ENCODE measurements at regions not wholly inside any gene's neighbourhood (a gene's known extent, or its start where the extent isn't known, plus 50 kb on each side); places are given as distances from the start of the nearest gene placed in this dataset.

DNA sequence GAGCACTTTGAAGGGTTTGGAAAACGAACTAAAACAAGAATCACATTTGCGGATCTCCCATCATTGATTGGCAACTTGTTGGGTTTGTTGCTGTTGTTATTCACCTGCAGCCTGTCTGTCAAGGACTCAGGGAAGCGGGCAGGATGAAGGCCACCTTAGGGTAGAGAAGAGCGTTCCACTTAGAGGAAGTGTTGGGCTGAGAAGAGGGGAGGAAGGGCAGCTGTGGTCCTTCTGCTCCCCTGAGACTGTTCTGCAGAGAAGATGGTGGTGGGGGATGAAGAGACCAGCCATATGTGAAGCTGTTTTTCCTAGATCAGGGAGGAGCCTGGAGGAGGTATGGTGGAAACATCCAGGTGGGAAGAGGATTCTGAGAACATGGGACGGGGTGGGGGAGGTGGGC lies 70.6 kb upstream of the CPEB4 start:
- no peaks in the 10 kb centered on the region for H4K20me1 ChIP-seq (replicated peaks; ENCODE audit: control insufficient read depth, insufficient read depth, low read length)
- no TSS peak for BruUV-seq (replicated peaks)
- CTCF ChIA-PET (ENCODE audit: low intra/inter-chr PET ratio): no interaction called here
- H3K4me1 ChIP-seq (replicated peaks in 1 of 2; ENCODE audit: control insufficient read depth in 2 of 2, insufficient read depth in 2 of 2, low read length in 2 of 2): peaks cover 9 to 14% of the 10 kb centered on the region in 2 experiments; a peak in 4 of 5 replicates
- H3K27me3 ChIP-seq (ENCODE audit: control insufficient read depth in 2 of 2, insufficient read depth in 2 of 2, low read length in 2 of 2): no peaks in the 10 kb centered on the region
- H3K9me3 ChIP-seq (replicated peaks; ENCODE audit: control insufficient read depth, insufficient read depth, low read depth, low read length): 0 out of 2 replicates have a peak, but pooled peaks cover 5% of the 10 kb centered on the region
- FAIRE-seq (no peak), ATAC-seq (no peak), DNase-seq (ENCODE audit: extremely low read depth in 1 of 4, low spot score in 3 of 4) (no peak)
- TF ChIP-seq CREB1 (IDR thresholded peaks at IDR 0.05) (no peak), CREB1 (CRISPR knock-in tag; IDR thresholded peaks at IDR 0.05) (no peak), KAT7 (CRISPR knock-in tag; IDR thresholded peaks at IDR 0.05; ENCODE audit: borderline replicate concordance) (no peak), NR3C1 (CRISPR knock-in tag; IDR thresholded peaks at IDR 0.05) (no peak), SNIP1 (IDR thresholded peaks at IDR 0.05; ENCODE audit: low read depth) (no peak), DMBX1 (CRISPR knock-in tag; IDR thresholded peaks at IDR 0.05; ENCODE audit: borderline replicate concordance) (no peak), EWSR1 (IDR thresholded peaks at IDR 0.05; ENCODE audit: borderline replicate concordance, low read depth, partially characterized antibody) (no peak), TAF7 (tag; IDR thresholded peaks at IDR 0.05) (no peak), ZNF263 (CRISPR knock-in tag; IDR thresholded peaks at IDR 0.05; ENCODE audit: borderline replicate concordance) (no peak), KLF1 (tag; IDR thresholded peaks at IDR 0.05) (no peak), NCOR1 (IDR thresholded peaks at IDR 0.05) (no peak), RUNX1 (IDR thresholded peaks at IDR 0.05; ENCODE audit: low read depth) (no peak), TBP (optimal IDR thresholded peaks at IDR 0.05; ENCODE audit: low read depth, low read length) (no peak), HMG20A (CRISPR knock-in tag; conservative IDR thresholded peaks at IDR 0.05) (no peak), TAF1 (IDR thresholded peaks at IDR 0.05; ENCODE audit: control insufficient read depth, extremely low read depth, insufficient read depth, low read length, severe bottlenecking) (no peak), HMGN3 (IDR thresholded peaks at IDR 0.05; ENCODE audit: borderline replicate concordance, extremely low read depth, insufficient read length, low read depth, low read length) (no peak), EGR1 (conservative IDR thresholded peaks at IDR 0.05) (no peak)
- TF ChIP-seq, protein P1, sequence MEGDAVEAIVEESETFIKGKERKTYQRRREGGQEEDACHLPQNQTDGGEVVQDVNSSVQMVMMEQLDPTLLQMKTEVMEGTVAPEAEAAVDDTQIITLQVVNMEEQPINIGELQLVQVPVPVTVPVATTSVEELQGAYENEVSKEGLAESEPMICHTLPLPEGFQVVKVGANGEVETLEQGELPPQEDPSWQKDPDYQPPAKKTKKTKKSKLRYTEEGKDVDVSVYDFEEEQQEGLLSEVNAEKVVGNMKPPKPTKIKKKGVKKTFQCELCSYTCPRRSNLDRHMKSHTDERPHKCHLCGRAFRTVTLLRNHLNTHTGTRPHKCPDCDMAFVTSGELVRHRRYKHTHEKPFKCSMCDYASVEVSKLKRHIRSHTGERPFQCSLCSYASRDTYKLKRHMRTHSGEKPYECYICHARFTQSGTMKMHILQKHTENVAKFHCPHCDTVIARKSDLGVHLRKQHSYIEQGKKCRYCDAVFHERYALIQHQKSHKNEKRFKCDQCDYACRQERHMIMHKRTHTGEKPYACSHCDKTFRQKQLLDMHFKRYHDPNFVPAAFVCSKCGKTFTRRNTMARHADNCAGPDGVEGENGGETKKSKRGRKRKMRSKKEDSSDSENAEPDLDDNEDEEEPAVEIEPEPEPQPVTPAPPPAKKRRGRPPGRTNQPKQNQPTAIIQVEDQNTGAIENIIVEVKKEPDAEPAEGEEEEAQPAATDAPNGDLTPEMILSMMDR (IDR thresholded peaks at IDR 0.05 in 2 of 3, conservative IDR thresholded peaks at IDR 0.05 in 1 of 3; ENCODE audit: insufficient read depth in 2 of 3, low read depth in 1 of 3, low read length in 3 of 3): no peak
- TF ChIP-seq, protein P2, sequence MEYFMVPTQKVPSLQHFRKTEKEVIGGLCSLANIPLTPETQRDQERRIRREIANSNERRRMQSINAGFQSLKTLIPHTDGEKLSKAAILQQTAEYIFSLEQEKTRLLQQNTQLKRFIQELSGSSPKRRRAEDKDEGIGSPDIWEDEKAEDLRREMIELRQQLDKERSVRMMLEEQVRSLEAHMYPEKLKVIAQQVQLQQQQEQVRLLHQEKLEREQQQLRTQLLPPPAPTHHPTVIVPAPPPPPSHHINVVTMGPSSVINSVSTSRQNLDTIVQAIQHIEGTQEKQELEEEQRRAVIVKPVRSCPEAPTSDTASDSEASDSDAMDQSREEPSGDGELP (CRISPR knock-in tag; IDR thresholded peaks at IDR 0.05; ENCODE audit: borderline replicate concordance): no peak
- intact Hi-C loops (cut with micrococcal nuclease) (no loop called here), in situ Hi-C loops (cut with MboI) (no loop called here)
- no peak overlapping the region for H3K4me3 ChIP-seq
- no peak overlapping the region for H2AFZ ChIP-seq (ENCODE audit: low read depth, low read length)
- no peaks in the 10 kb centered on the region for H3K9me1 ChIP-seq (ENCODE audit: control insufficient read depth, insufficient read depth, low read length)
- no peak overlapping the region for H3K4me2 ChIP-seq (ENCODE audit: insufficient read depth, low read length)
- 87% methylated on average over 5 of the region's 5 CpGs for WGBS (ENCODE audit: insufficient coverage, low coverage, missing lambda C conversion rate)
- H3K36me3 ChIP-seq (ENCODE audit: control insufficient read depth, insufficient read depth, low read length): no peaks in the 10 kb centered on the region
- no peaks in the 10 kb centered on the region for H3K79me2 ChIP-seq (ENCODE audit: control insufficient read depth, insufficient read depth, low read length)
- POLR2A ChIA-PET: interaction anchor here (0.7 kb wide), 1 partner anchor 46 kb away, joined by 3 read pairs; no protein-coding TSS in a partner anchor
- no peak overlapping the region for H3K9ac ChIP-seq (ENCODE audit: insufficient read depth in 1 of 2, low read depth in 2 of 2, low read length in 2 of 2)
- H3K27ac ChIP-seq (ENCODE audit: extremely low read depth, low read depth, low read length): no peak overlapping the region

Data from K562 (cell line).